Activated CD4-positive, CD25-positive, alpha-beta regulatory T cell treated with anti-CD3 and anti-CD28 coated beads, Interleukin-2, amount 50 U/mL, for 24 hours (primary cell): ENCODE measurements at regions not wholly inside any gene's neighbourhood (a gene's known extent, or its start where the extent isn't known, plus 50 kb on each side); places are given as distances from the start of the nearest gene placed in this dataset.
"Not testable (repeated sequence)": the region's sequence is repeated elsewhere in the genome, so short reads cannot be mapped to it uniquely, and the experiment has no call there.

Experiments used
- ATAC-seq, 2 donors: fragments of 150-1000 bp; cut with Tn5 transposase; one replicate each; pipeline ENCODE4 v1.10.0; 2021; ENCODE audit warnings: mild to moderate bottlenecking in 1 of 2, moderate library complexity in 1 of 2

GRCh38 chr2:194735837-194736542 is 921.0 kb upstream of the SLC39A10 start:
- peak in 1 of 2 donors; percentile 45 for ATAC-seq

- no peak for ATAC-seq
Measured at GRCh38 chr2:194730266-194730665, 926.8 kb upstream of the SLC39A10 start.

GRCh38 chr2:194725169-194725568 is 931.9 kb upstream of the SLC39A10 start:
- ATAC-seq, result no peak

GRCh38 chr2:194723446-194723845 is 933.6 kb upstream of the SLC39A10 start:
- ATAC-seq, result no peak

GRCh38 chr2:194721227-194721626 is 935.8 kb upstream of the SLC39A10 start:
- no peak for ATAC-seq

GRCh38 chr2:194720462-194720861 is 936.6 kb upstream of the SLC39A10 start:
- no peak for ATAC-seq

GRCh38 chr2:194718881-194719280 is 938.1 kb upstream of the SLC39A10 start:
- ATAC-seq, result no peak

- no peak for ATAC-seq
Measured at GRCh38 chr2:194714541-194714940, 942.5 kb upstream of the SLC39A10 start.

- no peak for ATAC-seq
Measured at GRCh38 chr2:194709840-194710239, 947.2 kb upstream of the SLC39A10 start.

- ATAC-seq, result no peak
Measured at GRCh38 chr2:194706179-194706578, 950.8 kb upstream of the SLC39A10 start.

GRCh38 chr2:194705398-194705797 is 951.6 kb upstream of the SLC39A10 start:
- ATAC-seq, result no peak

- ATAC-seq, result no peak
Measured at GRCh38 chr2:194700726-194701125, 956.3 kb upstream of the SLC39A10 start.

- ATAC-seq, result no peak
Measured at GRCh38 chr2:194700116-194700515, 956.9 kb upstream of the SLC39A10 start.

- ATAC-seq, result no peak
Measured at GRCh38 chr2:194698012-194698411, 959.0 kb upstream of the SLC39A10 start.

- no peak for ATAC-seq
Measured at GRCh38 chr2:194697439-194697838, 959.6 kb upstream of the SLC39A10 start.

- ATAC-seq, result no peak
Measured at GRCh38 chr2:194696690-194697089, 960.3 kb upstream of the SLC39A10 start.

- no peak for ATAC-seq
Measured at GRCh38 chr2:194686569-194686968, 970.5 kb upstream of the SLC39A10 start.

- no peak for ATAC-seq
Measured at GRCh38 chr2:194674043-194674442, 983.0 kb upstream of the SLC39A10 start.

- ATAC-seq, result no peak
Measured at GRCh38 chr2:194672994-194673393, 984.0 kb upstream of the SLC39A10 start.

GRCh38 chr2:194661431-194661830 is 995.6 kb upstream of the SLC39A10 start:
- no peak for ATAC-seq

GRCh38 chr2:194639057-194639456 is 1018.0 kb upstream of the SLC39A10 start:
- not testable (repeated sequence) for ATAC-seq

GRCh38 chr2:194621945-194622344 is 1035.1 kb upstream of the SLC39A10 start:
- ATAC-seq, result no peak

- ATAC-seq, result no peak
Measured at GRCh38 chr2:194619366-194619765, 1037.7 kb upstream of the SLC39A10 start.

GRCh38 chr2:194618432-194618831 is 1038.6 kb upstream of the SLC39A10 start:
- ATAC-seq, result no peak

- ATAC-seq, result no peak
Measured at GRCh38 chr2:194616334-194616733, 1040.7 kb upstream of the SLC39A10 start.
